ENCODE measurements at regions not wholly inside any gene's neighbourhood (a gene's known extent, or its start where the extent isn't known, plus 50 kb on each side); places are given as distances from the start of the nearest gene placed in this dataset.

DNA sequence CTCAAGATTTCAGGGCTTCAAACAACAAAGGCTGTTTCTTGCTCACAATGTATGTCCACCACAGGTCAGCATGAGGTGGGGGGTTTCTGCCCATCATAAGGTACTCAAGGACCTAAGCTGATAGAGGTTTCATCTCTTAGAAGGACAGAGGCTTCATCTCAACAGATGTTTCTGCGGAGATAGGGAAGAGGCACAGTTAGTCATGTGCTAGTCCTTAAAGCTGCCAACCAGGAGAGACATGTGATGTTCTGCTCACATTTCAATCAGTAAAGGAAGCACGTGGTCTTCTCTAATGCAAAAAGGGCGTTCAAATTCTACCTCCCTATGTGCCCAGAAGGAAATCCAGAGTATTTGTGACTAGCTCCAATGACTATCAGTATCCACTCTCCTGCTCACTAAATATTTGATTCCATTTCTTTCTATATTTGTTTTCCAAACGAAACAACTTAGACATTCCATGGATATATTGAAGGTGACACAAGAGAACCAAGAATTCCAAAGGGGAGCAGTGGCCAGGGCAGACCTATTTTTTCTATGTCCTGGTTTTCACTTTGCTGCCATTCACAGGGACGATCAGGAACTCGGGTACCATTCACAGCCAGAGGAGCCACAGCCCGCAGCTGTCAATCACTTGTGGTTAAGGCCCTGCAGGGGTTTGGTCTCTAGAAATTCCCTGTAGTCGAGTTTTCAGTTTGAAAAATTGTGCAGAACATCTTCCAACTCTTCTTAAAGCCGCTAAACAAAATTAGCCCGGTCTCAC, 173.2 kb upstream of the FOXA2 start:
- intact Hi-C loops (cut with DNase I) = no loop called here
- Histone ChIP-seq H3K9me3 (no peaks in the 10 kb centered on the region), H3K36me3 (no peaks in the 10 kb centered on the region), H3K4me3 (no peak overlapping the region), H3K4me1 (no peaks in the 10 kb centered on the region), H3K27ac (no peak overlapping the region), H3K27me3 (no peaks in the 10 kb centered on the region)
- DNase-seq = no peak
- TF ChIP-seq CTCF (IDR thresholded peaks at IDR 0.05) (no peak), POLR2AphosphoS5 (IDR thresholded peaks at IDR 0.05) (no peak), EP300 (IDR thresholded peaks at IDR 0.05) (no peak), POLR2A (IDR thresholded peaks at IDR 0.05) (no peak)
- WGBS, 2 donors = 68 to 72% methylated on average over 10 of the region's 10 CpGs

DNA sequence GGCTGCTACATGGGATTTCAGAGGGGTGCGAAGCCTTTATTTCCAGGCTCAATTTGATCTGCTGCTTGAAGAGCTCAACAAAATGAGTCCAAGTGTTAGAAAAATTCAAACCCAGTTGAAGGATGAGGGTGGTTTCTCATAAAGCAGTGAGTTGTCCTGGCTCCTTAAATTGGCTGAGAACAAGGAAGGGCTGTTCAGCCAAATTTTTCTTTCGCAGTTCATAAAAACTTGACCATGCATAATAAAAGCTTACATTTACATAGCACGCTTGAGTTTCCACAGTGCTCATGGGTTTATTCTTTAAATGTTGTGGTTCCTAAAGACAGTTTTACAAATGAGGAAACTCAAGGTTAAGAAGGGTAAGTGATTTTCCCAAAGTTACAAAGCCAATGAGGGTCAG, 174.4 kb upstream of the FOXA2 start:
- Histone ChIP-seq H3K9me3 (no peaks in the 10 kb centered on the region), H3K4me1 (no peaks in the 10 kb centered on the region), H3K36me3 (no peaks in the 10 kb centered on the region), H3K4me3 (no peak overlapping the region), H3K27me3 (no peaks in the 10 kb centered on the region), H3K27ac (no peak overlapping the region)
- WGBS, 2 donors = 75 to 81% methylated on average over 3 of the region's 3 CpGs
- TF ChIP-seq POLR2A (IDR thresholded peaks at IDR 0.05) (no peak), EP300 (IDR thresholded peaks at IDR 0.05) (no peak), POLR2AphosphoS5 (IDR thresholded peaks at IDR 0.05) (no peak), CTCF (IDR thresholded peaks at IDR 0.05) (no peak)
- intact Hi-C loops (cut with DNase I) = no loop called here
- DNase-seq = no peak

DNA sequence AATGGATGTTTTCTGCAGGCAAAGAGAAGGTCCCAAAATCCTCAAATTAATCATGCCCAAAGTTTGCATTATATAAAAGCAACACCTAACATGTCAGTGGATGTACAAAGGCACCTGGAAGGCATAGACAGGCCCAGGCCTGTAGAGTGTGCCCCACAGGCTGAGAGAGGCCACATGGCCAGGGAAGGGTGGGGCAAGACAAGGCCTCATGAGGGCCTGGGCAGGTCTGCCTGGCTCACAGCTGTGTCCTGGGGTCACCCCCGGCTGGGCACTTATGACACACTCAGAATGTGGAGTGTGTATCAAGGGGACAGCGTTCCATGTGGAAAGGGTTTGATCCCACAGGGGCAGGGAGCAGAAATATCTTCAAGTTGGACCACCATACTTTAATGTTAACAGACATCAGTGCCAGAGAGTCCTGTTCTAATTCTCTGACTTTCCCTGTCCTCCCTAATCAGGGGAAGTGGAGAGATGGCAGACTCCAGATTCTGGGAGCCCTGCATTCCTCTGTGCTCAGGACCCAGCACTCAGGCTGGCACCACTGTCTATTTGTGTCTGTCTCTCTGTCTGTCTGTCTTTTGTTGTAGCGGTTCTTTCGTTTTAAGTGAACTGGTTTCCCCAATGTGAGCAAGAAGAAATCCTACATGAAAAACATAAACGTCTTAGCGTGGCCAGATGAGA, 178.3 kb upstream of the FOXA2 start:
- peak overlapping the region in 1 of 4 donors; percentile 66 for H3K27ac ChIP-seq
- no peak for DNase-seq
- no peaks in the 10 kb centered on the region for H3K4me1 ChIP-seq
- H3K36me3 ChIP-seq = no peaks in the 10 kb centered on the region
- WGBS, 2 donors = 61 to 74% methylated on average over 6 of the region's 6 CpGs
- H3K4me3 ChIP-seq = no peak overlapping the region
- no peaks in the 10 kb centered on the region for H3K27me3 ChIP-seq
- no peaks in the 10 kb centered on the region for H3K9me3 ChIP-seq
- no peak for TF ChIP-seq POLR2A (IDR thresholded peaks at IDR 0.05)
- no peak for TF ChIP-seq CTCF (IDR thresholded peaks at IDR 0.05)
- TF ChIP-seq POLR2AphosphoS5 (IDR thresholded peaks at IDR 0.05) = no peak
- no peak for TF ChIP-seq EP300 (IDR thresholded peaks at IDR 0.05)
- intact Hi-C loops (cut with DNase I) = no loop called here

GRCh38 chr20:22763257-22763906, 179.0 kb upstream of the FOXA2 start:
- TF ChIP-seq POLR2A (IDR thresholded peaks at IDR 0.05) = no peak
- no peak for TF ChIP-seq EP300 (IDR thresholded peaks at IDR 0.05)
- Histone ChIP-seq H3K27ac (peak overlapping the region in 1 of 4 donors; percentile 66), H3K27me3 (no peaks in the 10 kb centered on the region), H3K9me3 (no peaks in the 10 kb centered on the region), H3K4me1 (no peaks in the 10 kb centered on the region), H3K4me3 (no peak overlapping the region), H3K36me3 (no peaks in the 10 kb centered on the region)
- intact Hi-C loops (cut with DNase I) = no loop called here
- WGBS, 2 donors = 49 to 70% methylated on average over 9 of the region's 9 CpGs
- DNase-seq = no peak

All from sigmoid colon (tissue), 6 donors.